ENCODE measurements at regions not wholly inside any gene's neighbourhood (a gene's known extent, or its start where the extent isn't known, plus 50 kb on each side); places are given as distances from the start of the nearest gene placed in this dataset.

GRCh38 chr15:96561593-96561992, 231.1 kb downstream of the NR2F2 start:
- no peaks in the 10 kb centered on the region for H4K20me1 ChIP-seq (ENCODE audit: control insufficient read depth, extremely low read depth, insufficient read depth, low read length)
- DNase-seq (ENCODE audit: low read depth in 2 of 2), result no peak
- H3K36me3 ChIP-seq (ENCODE audit: control insufficient read depth, insufficient read depth, low read length), result no peaks in the 10 kb centered on the region
- H2AFZ ChIP-seq (ENCODE audit: low read length), result no peak overlapping the region
- no peaks in the 10 kb centered on the region for H3K9me3 ChIP-seq (ENCODE audit: control insufficient read depth, insufficient read depth, low read depth, low read length)
- H3K27ac ChIP-seq (ENCODE audit: insufficient read depth, low read length), result no peak overlapping the region
- H3K4me1 ChIP-seq (ENCODE audit: control insufficient read depth, extremely low read depth, insufficient read depth, low read length), result no peaks in the 10 kb centered on the region
- no peaks in the 10 kb centered on the region for H3K79me2 ChIP-seq (ENCODE audit: control insufficient read depth, insufficient read depth, low read length)
- TF ChIP-seq, protein P1, sequence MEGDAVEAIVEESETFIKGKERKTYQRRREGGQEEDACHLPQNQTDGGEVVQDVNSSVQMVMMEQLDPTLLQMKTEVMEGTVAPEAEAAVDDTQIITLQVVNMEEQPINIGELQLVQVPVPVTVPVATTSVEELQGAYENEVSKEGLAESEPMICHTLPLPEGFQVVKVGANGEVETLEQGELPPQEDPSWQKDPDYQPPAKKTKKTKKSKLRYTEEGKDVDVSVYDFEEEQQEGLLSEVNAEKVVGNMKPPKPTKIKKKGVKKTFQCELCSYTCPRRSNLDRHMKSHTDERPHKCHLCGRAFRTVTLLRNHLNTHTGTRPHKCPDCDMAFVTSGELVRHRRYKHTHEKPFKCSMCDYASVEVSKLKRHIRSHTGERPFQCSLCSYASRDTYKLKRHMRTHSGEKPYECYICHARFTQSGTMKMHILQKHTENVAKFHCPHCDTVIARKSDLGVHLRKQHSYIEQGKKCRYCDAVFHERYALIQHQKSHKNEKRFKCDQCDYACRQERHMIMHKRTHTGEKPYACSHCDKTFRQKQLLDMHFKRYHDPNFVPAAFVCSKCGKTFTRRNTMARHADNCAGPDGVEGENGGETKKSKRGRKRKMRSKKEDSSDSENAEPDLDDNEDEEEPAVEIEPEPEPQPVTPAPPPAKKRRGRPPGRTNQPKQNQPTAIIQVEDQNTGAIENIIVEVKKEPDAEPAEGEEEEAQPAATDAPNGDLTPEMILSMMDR (conservative IDR thresholded peaks at IDR 0.05 in 1 of 2, IDR thresholded peaks at IDR 0.05 in 1 of 2; ENCODE audit: low read depth in 1 of 2, low read length in 2 of 2), result no peak
- no peak for TF ChIP-seq EZH2 (IDR thresholded peaks at IDR 0.05; ENCODE audit: low read length, missing control alignments)
- no peak overlapping the region for H3K4me2 ChIP-seq (ENCODE audit: extremely low read depth, insufficient read depth, low read length)
- no peak overlapping the region for H3K9ac ChIP-seq (ENCODE audit: insufficient read depth, low read length)
- H3K27me3 ChIP-seq (ENCODE audit: control insufficient read depth, insufficient read depth, low read length), result no peaks in the 10 kb centered on the region
- H3K4me3 ChIP-seq (replicated peaks in 1 of 4; ENCODE audit: control extremely low read depth in 1 of 4, insufficient read depth in 1 of 4, low read depth in 3 of 4, low read length in 4 of 4), result no peak overlapping the region

GRCh38 chr15:96564546-96564945, 234.0 kb downstream of the NR2F2 start:
- TF ChIP-seq EZH2 (IDR thresholded peaks at IDR 0.05; ENCODE audit: low read length, missing control alignments), result no peak
- TF ChIP-seq, protein P1 (conservative IDR thresholded peaks at IDR 0.05 in 1 of 2, IDR thresholded peaks at IDR 0.05 in 1 of 2; ENCODE audit: low read depth in 1 of 2, low read length in 2 of 2), result no peak
- peak in 1 of 2 donors; percentile 22 for DNase-seq (ENCODE audit: low read depth in 2 of 2)
- Histone ChIP-seq H3K9me3 (ENCODE audit: control insufficient read depth, insufficient read depth, low read depth, low read length) (no peaks in the 10 kb centered on the region), H2AFZ (ENCODE audit: low read length) (no peak overlapping the region), H3K4me1 (ENCODE audit: control insufficient read depth, extremely low read depth, insufficient read depth, low read length) (no peaks in the 10 kb centered on the region), H3K4me2 (ENCODE audit: extremely low read depth, insufficient read depth, low read length) (no peak overlapping the region), H3K27me3 (ENCODE audit: control insufficient read depth, insufficient read depth, low read length) (no peaks in the 10 kb centered on the region), H3K27ac (ENCODE audit: insufficient read depth, low read length) (no peak overlapping the region), H3K79me2 (ENCODE audit: control insufficient read depth, insufficient read depth, low read length) (no peaks in the 10 kb centered on the region), H3K9ac (ENCODE audit: insufficient read depth, low read length) (no peak overlapping the region), H3K4me3 (replicated peaks in 1 of 4; ENCODE audit: control extremely low read depth in 1 of 4, insufficient read depth in 1 of 4, low read depth in 3 of 4, low read length in 4 of 4) (no peak overlapping the region), H3K36me3 (ENCODE audit: control insufficient read depth, insufficient read depth, low read length) (no peaks in the 10 kb centered on the region), H4K20me1 (ENCODE audit: control insufficient read depth, extremely low read depth, insufficient read depth, low read length) (no peaks in the 10 kb centered on the region)

- H3K4me1 ChIP-seq (ENCODE audit: control insufficient read depth, extremely low read depth, insufficient read depth, low read length), result no peaks in the 10 kb centered on the region
- H3K27ac ChIP-seq (ENCODE audit: insufficient read depth, low read length), result no peak overlapping the region
- H3K27me3 ChIP-seq (ENCODE audit: control insufficient read depth, insufficient read depth, low read length), result no peaks in the 10 kb centered on the region
- TF ChIP-seq EZH2 (IDR thresholded peaks at IDR 0.05; ENCODE audit: low read length, missing control alignments), result no peak
- TF ChIP-seq, protein P1 (conservative IDR thresholded peaks at IDR 0.05 in 1 of 2, IDR thresholded peaks at IDR 0.05 in 1 of 2; ENCODE audit: low read depth in 1 of 2, low read length in 2 of 2), result no peak
- no peak overlapping the region for H3K4me3 ChIP-seq (replicated peaks in 1 of 4; ENCODE audit: control extremely low read depth in 1 of 4, insufficient read depth in 1 of 4, low read depth in 3 of 4, low read length in 4 of 4)
- no peaks in the 10 kb centered on the region for H3K36me3 ChIP-seq (ENCODE audit: control insufficient read depth, insufficient read depth, low read length)
- H3K9ac ChIP-seq (ENCODE audit: insufficient read depth, low read length), result no peak overlapping the region
- H3K79me2 ChIP-seq (ENCODE audit: control insufficient read depth, insufficient read depth, low read length), result no peaks in the 10 kb centered on the region
- H3K4me2 ChIP-seq (ENCODE audit: extremely low read depth, insufficient read depth, low read length), result no peak overlapping the region
- H3K9me3 ChIP-seq (ENCODE audit: control insufficient read depth, insufficient read depth, low read depth, low read length), result no peaks in the 10 kb centered on the region
- H4K20me1 ChIP-seq (ENCODE audit: control insufficient read depth, extremely low read depth, insufficient read depth, low read length), result no peaks in the 10 kb centered on the region
- DNase-seq (ENCODE audit: low read depth in 2 of 2), result no peak
- H2AFZ ChIP-seq (ENCODE audit: low read length), result no peak overlapping the region
Observed at GRCh38 chr15:96565266-96565665, 234.8 kb downstream of the NR2F2 start.

All from fibroblast of lung (primary cell).